ENCODE measurements at regions not wholly inside any gene's neighbourhood (a gene's known extent, or its start where the extent isn't known, plus 50 kb on each side); places are given as distances from the start of the nearest gene placed in this dataset.

GRCh38 chr14:95597784-95598211 is 62.9 kb downstream of the GLRX5 start:
- Histone ChIP-seq H3K4me3 (no peak overlapping the region), H3K9me3 (no peaks in the 10 kb centered on the region), H3K27me3 (no peaks in the 10 kb centered on the region), H3K4me1 (no peaks in the 10 kb centered on the region), H3K27ac (no peak overlapping the region), H3K36me3 (no peaks in the 10 kb centered on the region)
- TF ChIP-seq POLR2A (IDR thresholded peaks at IDR 0.05): no peak
- TF ChIP-seq, protein P1, sequence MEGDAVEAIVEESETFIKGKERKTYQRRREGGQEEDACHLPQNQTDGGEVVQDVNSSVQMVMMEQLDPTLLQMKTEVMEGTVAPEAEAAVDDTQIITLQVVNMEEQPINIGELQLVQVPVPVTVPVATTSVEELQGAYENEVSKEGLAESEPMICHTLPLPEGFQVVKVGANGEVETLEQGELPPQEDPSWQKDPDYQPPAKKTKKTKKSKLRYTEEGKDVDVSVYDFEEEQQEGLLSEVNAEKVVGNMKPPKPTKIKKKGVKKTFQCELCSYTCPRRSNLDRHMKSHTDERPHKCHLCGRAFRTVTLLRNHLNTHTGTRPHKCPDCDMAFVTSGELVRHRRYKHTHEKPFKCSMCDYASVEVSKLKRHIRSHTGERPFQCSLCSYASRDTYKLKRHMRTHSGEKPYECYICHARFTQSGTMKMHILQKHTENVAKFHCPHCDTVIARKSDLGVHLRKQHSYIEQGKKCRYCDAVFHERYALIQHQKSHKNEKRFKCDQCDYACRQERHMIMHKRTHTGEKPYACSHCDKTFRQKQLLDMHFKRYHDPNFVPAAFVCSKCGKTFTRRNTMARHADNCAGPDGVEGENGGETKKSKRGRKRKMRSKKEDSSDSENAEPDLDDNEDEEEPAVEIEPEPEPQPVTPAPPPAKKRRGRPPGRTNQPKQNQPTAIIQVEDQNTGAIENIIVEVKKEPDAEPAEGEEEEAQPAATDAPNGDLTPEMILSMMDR (IDR thresholded peaks at IDR 0.05): no peak
- no peak for DNase-seq
- intact Hi-C loops (cut with DNase I; ENCODE audit: low total_unique reads): no loop called here

DNA sequence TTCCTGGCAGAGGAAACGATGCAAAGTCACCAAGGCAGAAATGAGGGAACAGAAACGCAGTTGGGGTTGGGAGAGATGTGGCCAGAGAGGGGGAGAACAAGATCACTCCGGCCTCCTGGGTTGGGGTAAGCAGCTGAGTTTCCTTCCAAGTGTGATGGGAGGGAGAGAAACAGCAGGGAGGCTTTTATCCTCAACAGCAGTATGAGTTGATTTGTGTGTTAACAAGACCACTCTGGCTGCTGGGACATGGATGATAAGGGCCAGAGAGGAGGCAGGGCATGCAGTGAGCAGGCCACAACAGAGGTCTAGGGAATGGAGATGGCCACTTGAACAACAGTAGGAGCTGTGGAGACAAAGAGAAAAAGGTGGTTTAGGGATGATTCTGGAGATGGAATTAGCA is 66.8 kb downstream of the GLRX5 start:
- Histone ChIP-seq H3K27ac (no peak overlapping the region), H3K36me3 (no peaks in the 10 kb centered on the region), H3K9me3 (no peaks in the 10 kb centered on the region), H3K4me3 (no peak overlapping the region), H3K27me3 (no peaks in the 10 kb centered on the region), H3K4me1 (no peaks in the 10 kb centered on the region)
- TF ChIP-seq, protein P1 (IDR thresholded peaks at IDR 0.05): no peak
- no peak for TF ChIP-seq POLR2A (IDR thresholded peaks at IDR 0.05)
- no peak for DNase-seq
- intact Hi-C loops (cut with DNase I; ENCODE audit: low total_unique reads): no loop called here

GRCh38 chr14:95603415-95603814 is 68.6 kb downstream of the GLRX5 start:
- no peak for DNase-seq
- Histone ChIP-seq H3K27me3 (no peaks in the 10 kb centered on the region), H3K9me3 (no peaks in the 10 kb centered on the region), H3K4me3 (no peak overlapping the region), H3K27ac (no peak overlapping the region), H3K36me3 (no peaks in the 10 kb centered on the region), H3K4me1 (no peaks in the 10 kb centered on the region)
- intact Hi-C loops (cut with DNase I; ENCODE audit: low total_unique reads): no loop called here
- TF ChIP-seq, protein P1 (IDR thresholded peaks at IDR 0.05): no peak
- TF ChIP-seq POLR2A (IDR thresholded peaks at IDR 0.05): no peak

DNA sequence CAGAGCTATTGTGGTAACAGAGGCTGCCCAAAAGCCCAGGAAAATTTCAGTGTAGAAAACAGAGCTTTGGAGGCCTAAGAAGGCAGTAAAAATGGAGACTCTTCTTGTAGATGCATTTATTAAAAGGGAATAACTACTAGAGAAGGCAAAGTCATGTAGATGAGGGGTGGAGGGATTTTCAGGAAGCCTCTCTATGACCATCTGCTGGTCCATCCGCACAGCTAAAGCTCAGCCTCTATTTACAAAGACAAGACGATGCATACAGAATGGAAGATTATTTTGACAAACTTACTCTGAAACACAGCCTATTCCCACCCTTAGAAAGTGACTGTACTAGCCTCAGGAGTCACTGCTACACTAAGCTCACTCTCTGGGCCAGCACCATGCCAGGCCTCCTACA is 71.4 kb downstream of the GLRX5 start:
- intact Hi-C loops (cut with DNase I; ENCODE audit: low total_unique reads): no loop called here
- Histone ChIP-seq H3K27ac (no peak overlapping the region), H3K9me3 (no peaks in the 10 kb centered on the region), H3K4me3 (no peak overlapping the region), H3K4me1 (no peaks in the 10 kb centered on the region), H3K27me3 (no peaks in the 10 kb centered on the region), H3K36me3 (no peaks in the 10 kb centered on the region)
- DNase-seq: no peak
- TF ChIP-seq, protein P1 (IDR thresholded peaks at IDR 0.05): no peak
- no peak for TF ChIP-seq POLR2A (IDR thresholded peaks at IDR 0.05)

- Histone ChIP-seq H3K4me1 (no peaks in the 10 kb centered on the region), H3K36me3 (no peaks in the 10 kb centered on the region), H3K27me3 (no peaks in the 10 kb centered on the region), H3K27ac (no peak overlapping the region), H3K4me3 (no peak overlapping the region), H3K9me3 (no peaks in the 10 kb centered on the region)
- no peak for DNase-seq
- no peak for TF ChIP-seq POLR2A (IDR thresholded peaks at IDR 0.05)
- TF ChIP-seq, protein P1 (IDR thresholded peaks at IDR 0.05): no peak
- intact Hi-C loops (cut with DNase I; ENCODE audit: low total_unique reads): no loop called here
Measured at GRCh38 chr14:95608637-95609235, 73.9 kb downstream of the GLRX5 start.
